Activated T-cell treated with anti-CD3 and anti-CD28 coated beads, Interleukin-2, amount 50 U/mL, for 72 hours (primary cell): ENCODE measurements at regions not wholly inside any gene's neighbourhood (a gene's known extent, or its start where the extent isn't known, plus 50 kb on each side); places are given as distances from the start of the nearest gene placed in this dataset.
"Not testable (repeated sequence)": the region's sequence is repeated elsewhere in the genome, so short reads cannot be mapped to it uniquely, and the experiment has no call there.

ENCODE experiments used
- ATAC-seq, 2 donors: fragments of 150-1000 bp; cut with Tn5 transposase; replicated peaks in 1 of 2; 2 replicates each; pipeline ENCODE4 v1.10.0; 2021; ENCODE audit warnings: moderate library complexity in 2 of 2, mild to moderate bottlenecking in 1 of 2
- DNase-seq, 2 donors: peaks; one replicate each; pipeline ENCODE4 v3.0.0; 2021 to 2022; ENCODE audit warnings: mixed read lengths in 1 of 2
- H3K27ac Mint-ChIP-seq: one replicate; pipeline ENCODE4 v1.8.0; 2022; ENCODE audit warnings: mild to moderate bottlenecking, moderate library complexity, mixed read lengths
- H3K27me3 Mint-ChIP-seq: one replicate; pipeline ENCODE4 v1.8.0; 2022; ENCODE audit warnings: low read depth, mixed read lengths
- H3K36me3 Mint-ChIP-seq, 2 donors: one replicate each; pipeline ENCODE4 v1.8.0; 2022; ENCODE audit warnings: mixed read lengths in 2 of 2, mild to moderate bottlenecking in 1 of 2; ENCODE audit not compliant: insufficient read depth in 2 of 2
- H3K4me1 Mint-ChIP-seq: one replicate; pipeline ENCODE4 v1.8.0; 2022; ENCODE audit warnings: low read depth, mixed read lengths
- H3K4me3 Mint-ChIP-seq, 2 donors: one replicate each; pipeline ENCODE4 v1.8.0; 2022; ENCODE audit warnings: mild to moderate bottlenecking in 2 of 2, mixed read lengths in 2 of 2, moderate library complexity in 2 of 2
- H3K9me3 Mint-ChIP-seq, 2 donors: one replicate each; pipeline ENCODE4 v1.8.0; 2022; ENCODE audit warnings: mixed read lengths in 2 of 2

GRCh38 chr2:71990122-71990521, 157.5 kb downstream of the CYP26B1 start:
- H3K4me1 Mint-ChIP-seq: no peaks in the 10 kb centered on the region
- peaks cover 7% of the 10 kb centered on the region for H3K27me3 Mint-ChIP-seq
- H3K4me3 Mint-ChIP-seq: no peak overlapping the region
- no peaks in the 10 kb centered on the region for H3K9me3 Mint-ChIP-seq
- no peaks in the 10 kb centered on the region for H3K36me3 Mint-ChIP-seq
- DNase-seq: no peak
- no peak for ATAC-seq
- H3K27ac Mint-ChIP-seq: no peak overlapping the region

- H3K27me3 Mint-ChIP-seq: peaks cover 7% of the 10 kb centered on the region
- DNase-seq (no peak), ATAC-seq (no peak)
- no peak overlapping the region for H3K27ac Mint-ChIP-seq
- H3K4me1 Mint-ChIP-seq: no peaks in the 10 kb centered on the region
- H3K36me3 Mint-ChIP-seq: no peaks in the 10 kb centered on the region
- no peak overlapping the region for H3K4me3 Mint-ChIP-seq
- no peaks in the 10 kb centered on the region for H3K9me3 Mint-ChIP-seq
Measured at GRCh38 chr2:71989671-71990070, 158.0 kb downstream of the CYP26B1 start.

- Mint-ChIP-seq H3K4me3 (no peak overlapping the region), H3K4me1 (no peaks in the 10 kb centered on the region), H3K27ac (no peak overlapping the region), H3K36me3 (no peaks in the 10 kb centered on the region), H3K27me3 (peaks cover 7% of the 10 kb centered on the region), H3K9me3 (no peaks in the 10 kb centered on the region)
- no peak for DNase-seq
- no peak for ATAC-seq
Measured at GRCh38 chr2:71988170-71988569, 159.5 kb downstream of the CYP26B1 start.

- Mint-ChIP-seq H3K27me3 (peaks cover 12% of the 10 kb centered on the region), H3K4me1 (no peaks in the 10 kb centered on the region), H3K27ac (no peak overlapping the region), H3K36me3 (no peaks in the 10 kb centered on the region), H3K9me3 (no peaks in the 10 kb centered on the region), H3K4me3 (no peak overlapping the region)
- DNase-seq (no peak), ATAC-seq (no peak)
Measured at GRCh38 chr2:71976685-71977084, 171.0 kb downstream of the CYP26B1 start.

GRCh38 chr2:71974846-71975245, 172.8 kb downstream of the CYP26B1 start:
- no peaks in the 10 kb centered on the region for H3K36me3 Mint-ChIP-seq
- no peak overlapping the region for H3K27ac Mint-ChIP-seq
- H3K9me3 Mint-ChIP-seq: peaks cover 0 to 2% of the 10 kb centered on the region in 2 donors
- DNase-seq: no peak
- no peaks in the 10 kb centered on the region for H3K4me1 Mint-ChIP-seq
- peaks cover 12% of the 10 kb centered on the region for H3K27me3 Mint-ChIP-seq
- no peak for ATAC-seq
- no peak overlapping the region for H3K4me3 Mint-ChIP-seq

- no peak overlapping the region for H3K27ac Mint-ChIP-seq
- H3K4me1 Mint-ChIP-seq: no peaks in the 10 kb centered on the region
- ATAC-seq (no peak), DNase-seq (no peak)
- H3K9me3 Mint-ChIP-seq: peaks cover 0 to 4% of the 10 kb centered on the region in 2 donors
- no peaks in the 10 kb centered on the region for H3K36me3 Mint-ChIP-seq
- H3K27me3 Mint-ChIP-seq: peaks cover 6% of the 10 kb centered on the region
- H3K4me3 Mint-ChIP-seq: no peak overlapping the region
Measured at GRCh38 chr2:71971493-71971892, 176.2 kb downstream of the CYP26B1 start.

- Mint-ChIP-seq H3K4me3 (no peak overlapping the region), H3K27ac (no peak overlapping the region)
- no peak for ATAC-seq
Measured at GRCh38 chr2:71965530-71965929, 182.1 kb downstream of the CYP26B1 start.

GRCh38 chr2:71962911-71963694, 184.6 kb downstream of the CYP26B1 start:
- Mint-ChIP-seq H3K36me3 (no peaks in the 10 kb centered on the region), H3K27ac (no peak overlapping the region), H3K27me3 (no peaks in the 10 kb centered on the region), H3K4me3 (no peak overlapping the region), H3K4me1 (no peaks in the 10 kb centered on the region), H3K9me3 (peaks cover 6 to 8% of the 10 kb centered on the region in 2 donors)
- ATAC-seq: no peak
- no peak for DNase-seq

More at GRCh38 chr2:71965530-71965929, 182.1 kb downstream of the CYP26B1 start:
- Mint-ChIP-seq H3K4me1 (no peaks in the 10 kb centered on the region), H3K36me3 (no peaks in the 10 kb centered on the region), H3K9me3 (peaks cover 0 to 2% of the 10 kb centered on the region in 2 donors), H3K27me3 (no peaks in the 10 kb centered on the region)
- DNase-seq: no peak

GRCh38 chr2:71962350-71962749, 185.3 kb downstream of the CYP26B1 start:
- Mint-ChIP-seq H3K4me3 (no peak overlapping the region), H3K4me1 (no peaks in the 10 kb centered on the region), H3K36me3 (no peaks in the 10 kb centered on the region), H3K27ac (no peak overlapping the region), H3K9me3 (peaks cover 10% of the 10 kb centered on the region in 2 donors), H3K27me3 (no peaks in the 10 kb centered on the region)
- no peak for DNase-seq
- no peak for ATAC-seq

GRCh38 chr2:71961289-71962027, 186.2 kb downstream of the CYP26B1 start:
- no peak overlapping the region for H3K4me3 Mint-ChIP-seq
- H3K27me3 Mint-ChIP-seq: no peaks in the 10 kb centered on the region
- H3K27ac Mint-ChIP-seq: no peak overlapping the region
- no peak for ATAC-seq
- no peak for DNase-seq
- H3K4me1 Mint-ChIP-seq: no peaks in the 10 kb centered on the region
- peaks cover 13% of the 10 kb centered on the region in 2 donors for H3K9me3 Mint-ChIP-seq
- H3K36me3 Mint-ChIP-seq: no peaks in the 10 kb centered on the region

GRCh38 chr2:71959494-71959893, 188.2 kb downstream of the CYP26B1 start:
- Mint-ChIP-seq H3K4me3 (no peak overlapping the region), H3K4me1 (no peaks in the 10 kb centered on the region), H3K36me3 (peaks cover 0 to 4% of the 10 kb centered on the region in 2 donors), H3K27ac (no peak overlapping the region), H3K9me3 (peaks cover 13 to 17% of the 10 kb centered on the region in 2 donors), H3K27me3 (no peaks in the 10 kb centered on the region)
- ATAC-seq: no peak
- no peak for DNase-seq

- not testable (repeated sequence) for H3K36me3 Mint-ChIP-seq, DNase-seq, ATAC-seq, H3K27me3 Mint-ChIP-seq, H3K27ac Mint-ChIP-seq, H3K4me3 Mint-ChIP-seq, H3K4me1 Mint-ChIP-seq
- peaks cover 13 to 17% of the 10 kb centered on the region in 2 donors for H3K9me3 Mint-ChIP-seq
Measured at GRCh38 chr2:71958426-71958825, 189.2 kb downstream of the CYP26B1 start.

- ATAC-seq: no peak
- H3K27me3 Mint-ChIP-seq: peaks cover 12% of the 10 kb centered on the region
- no peaks in the 10 kb centered on the region for H3K4me1 Mint-ChIP-seq
- peaks cover 5 to 8% of the 10 kb centered on the region in 2 donors for H3K9me3 Mint-ChIP-seq
- H3K27ac Mint-ChIP-seq: no peak overlapping the region
- H3K36me3 Mint-ChIP-seq: peaks cover 0 to 4% of the 10 kb centered on the region in 2 donors
- H3K4me3 Mint-ChIP-seq: no peak overlapping the region
- DNase-seq: no peak
Measured at GRCh38 chr2:71952572-71953188, 195.0 kb downstream of the CYP26B1 start.
